Muscle of leg (tissue), 3 donors: ENCODE measurements at regions not wholly inside any gene's neighbourhood (a gene's known extent, or its start where the extent isn't known, plus 50 kb on each side); places are given as distances from the start of the nearest gene placed in this dataset.

Source experiments
- DNase-seq: peaks from one replicate; pipeline ENCODE4 v3.0.0; 2013
- H3K27ac ChIP-seq: one replicate; pipeline ENCODE4 v1.5.1; 2013; ENCODE audit warnings: mild to moderate bottlenecking, low read length, control low read depth
- H3K27me3 ChIP-seq: one replicate; pipeline ENCODE4 v1.6.1; 2013; ENCODE audit warnings: low read length; ENCODE audit not compliant: control insufficient read depth, insufficient read depth
- H3K36me3 ChIP-seq: one replicate; pipeline ENCODE4 v1.6.1; 2013; ENCODE audit warnings: low read length; ENCODE audit not compliant: control insufficient read depth, insufficient read depth
- H3K4me1 ChIP-seq: one replicate; pipeline ENCODE4 v1.6.1; 2013; ENCODE audit warnings: low read length; ENCODE audit not compliant: control insufficient read depth, insufficient read depth
- H3K4me3 ChIP-seq: one replicate; pipeline ENCODE4 v1.5.1; 2013; ENCODE audit warnings: low read length, control low read depth
- H3K9me3 ChIP-seq: replicated peaks from 2 replicates; pipeline ENCODE4 v1.6.1; 2013; ENCODE audit warnings: low read depth, low read length; ENCODE audit not compliant: control insufficient read depth
- WGBS: methylation state at CpG from one replicate; pipeline ENCODE4 v1.1.5; 2013; ENCODE audit warnings: missing lambda C conversion rate; ENCODE audit not compliant: insufficient coverage; 5-methylcytosine and 5-hydroxymethylcytosine counted together

DNA sequence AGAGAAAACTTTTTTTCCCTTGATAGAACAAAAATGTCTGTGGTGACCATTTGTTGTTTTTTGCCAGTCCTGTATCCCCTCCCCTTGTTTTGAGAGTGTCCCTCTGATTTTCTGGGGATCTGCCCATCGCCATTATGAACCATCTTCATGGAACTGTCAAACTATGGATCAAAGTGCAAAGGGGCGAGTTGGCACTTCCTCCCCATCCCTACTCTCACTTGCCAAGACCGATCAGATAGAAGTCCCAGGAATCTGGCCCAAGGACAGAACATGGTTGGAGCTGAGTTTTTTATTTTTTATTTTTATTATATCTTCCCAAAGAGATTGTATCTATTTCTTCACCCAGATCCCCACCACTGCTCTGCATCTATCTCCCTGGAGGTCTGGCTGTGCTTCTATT, 221.4 kb downstream of the IKZF2 start:
- Histone ChIP-seq H3K27ac (no peak overlapping the region), H3K9me3 (no peaks in the 10 kb centered on the region), H3K4me1 (no peaks in the 10 kb centered on the region), H3K27me3 (no peaks in the 10 kb centered on the region), H3K36me3 (no peaks in the 10 kb centered on the region), H3K4me3 (no peak overlapping the region)
- DNase-seq = no peak
- 100% methylated on average over 1 of the region's 3 CpGs for WGBS

DNA sequence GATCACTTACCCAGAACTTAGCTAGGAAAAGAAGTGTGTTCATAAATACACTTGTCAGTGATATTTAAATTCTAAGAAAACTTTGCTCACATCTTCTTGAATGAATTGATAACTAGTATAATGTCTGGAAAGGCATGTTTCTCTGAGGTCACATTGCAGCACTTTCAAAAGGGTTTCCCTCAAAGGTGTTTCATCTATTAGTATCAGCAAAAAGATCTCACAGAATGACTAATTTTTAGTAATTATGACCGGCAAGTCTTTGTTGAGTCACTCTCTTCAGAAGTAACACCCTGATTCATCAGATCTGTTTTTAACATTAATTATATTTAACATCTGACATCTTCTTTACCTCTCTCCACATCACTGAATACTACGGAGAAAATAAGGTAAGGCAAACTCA, 222.3 kb downstream of the IKZF2 start:
- no peak for DNase-seq
- H3K4me3 ChIP-seq = no peak overlapping the region
- no peaks in the 10 kb centered on the region for H3K36me3 ChIP-seq
- H3K4me1 ChIP-seq = no peaks in the 10 kb centered on the region
- peaks cover 2% of the 10 kb centered on the region for H3K9me3 ChIP-seq
- H3K27ac ChIP-seq = no peak overlapping the region
- WGBS = no CpG with 5 or more reads among the region's 2 CpGs
- no peaks in the 10 kb centered on the region for H3K27me3 ChIP-seq

DNA sequence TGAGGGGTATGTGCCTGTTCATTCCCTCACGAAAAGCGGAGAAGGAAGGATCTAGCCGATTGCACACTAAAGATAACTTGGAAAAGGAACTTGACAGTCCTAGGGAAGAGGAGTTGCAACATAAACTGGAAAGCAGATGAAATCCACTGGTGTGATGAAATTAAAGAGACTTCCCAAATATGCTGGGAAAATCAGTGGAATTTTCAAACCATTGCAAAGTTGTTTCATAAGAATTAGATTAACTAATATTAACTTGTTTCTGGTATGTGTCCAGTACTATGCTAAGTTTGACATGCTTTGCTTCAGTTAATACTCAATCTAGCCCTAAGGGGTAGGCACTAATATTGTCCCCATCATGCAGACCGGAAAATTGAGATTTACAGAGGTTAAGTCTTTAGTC, 222.7 kb downstream of the IKZF2 start:
- Histone ChIP-seq H3K4me1 (no peaks in the 10 kb centered on the region), H3K9me3 (peaks cover 2% of the 10 kb centered on the region), H3K27me3 (no peaks in the 10 kb centered on the region), H3K36me3 (no peaks in the 10 kb centered on the region), H3K27ac (no peak overlapping the region), H3K4me3 (no peak overlapping the region)
- no peak for DNase-seq
- WGBS = 78% methylated on average over 3 of the region's 4 CpGs

DNA sequence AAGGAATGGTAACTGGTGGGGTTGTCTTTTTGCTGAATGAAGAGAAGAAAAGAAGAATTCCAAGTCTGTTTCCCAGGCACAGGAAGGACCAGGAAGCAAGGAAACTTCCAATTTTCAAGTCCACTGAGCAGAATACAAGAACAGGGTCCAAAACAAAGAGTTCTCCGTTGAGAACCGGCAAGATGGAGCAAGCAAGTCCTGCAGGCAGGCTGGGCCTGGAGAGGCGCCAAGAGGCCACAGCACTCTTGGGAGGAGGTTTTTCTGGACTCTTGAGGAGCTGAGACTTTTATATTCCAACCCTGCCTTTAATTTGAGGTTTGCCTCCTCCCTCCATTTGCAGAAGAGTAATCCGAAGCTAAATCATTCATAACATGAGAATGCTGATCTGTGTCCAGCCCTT, 224.5 kb downstream of the IKZF2 start:
- Histone ChIP-seq H3K27me3 (no peaks in the 10 kb centered on the region), H3K36me3 (no peaks in the 10 kb centered on the region), H3K27ac (no peak overlapping the region), H3K9me3 (peaks cover 2% of the 10 kb centered on the region), H3K4me3 (no peak overlapping the region), H3K4me1 (no peaks in the 10 kb centered on the region)
- DNase-seq = peak; percentile 6
- WGBS = 72% methylated on average over 3 of the region's 4 CpGs

DNA sequence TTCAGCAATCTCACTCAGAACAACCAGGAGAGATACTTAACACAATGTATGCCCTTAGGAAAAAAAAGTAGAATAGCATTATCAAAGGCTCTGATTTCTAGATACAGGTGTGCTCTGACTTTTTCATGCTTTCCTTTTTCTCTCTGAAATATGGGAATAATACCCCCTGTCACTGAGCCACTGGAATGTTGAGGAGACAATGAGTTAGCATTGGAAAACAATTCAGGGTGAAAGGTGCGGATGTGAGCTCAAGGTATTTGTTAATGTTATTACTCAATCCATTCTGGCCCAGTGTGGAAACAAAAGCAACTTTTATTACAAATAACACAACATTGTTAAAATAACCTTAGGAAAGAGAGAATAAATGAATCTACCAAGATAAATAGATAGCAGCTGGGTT, 228.0 kb downstream of the IKZF2 start:
- H3K4me3 ChIP-seq = no peak overlapping the region
- H3K27ac ChIP-seq = no peak overlapping the region
- no peaks in the 10 kb centered on the region for H3K36me3 ChIP-seq
- peaks cover 2% of the 10 kb centered on the region for H3K9me3 ChIP-seq
- no peaks in the 10 kb centered on the region for H3K4me1 ChIP-seq
- no CpG with 5 or more reads among the region's 1 CpG for WGBS
- no peaks in the 10 kb centered on the region for H3K27me3 ChIP-seq
- DNase-seq = no peak

DNA sequence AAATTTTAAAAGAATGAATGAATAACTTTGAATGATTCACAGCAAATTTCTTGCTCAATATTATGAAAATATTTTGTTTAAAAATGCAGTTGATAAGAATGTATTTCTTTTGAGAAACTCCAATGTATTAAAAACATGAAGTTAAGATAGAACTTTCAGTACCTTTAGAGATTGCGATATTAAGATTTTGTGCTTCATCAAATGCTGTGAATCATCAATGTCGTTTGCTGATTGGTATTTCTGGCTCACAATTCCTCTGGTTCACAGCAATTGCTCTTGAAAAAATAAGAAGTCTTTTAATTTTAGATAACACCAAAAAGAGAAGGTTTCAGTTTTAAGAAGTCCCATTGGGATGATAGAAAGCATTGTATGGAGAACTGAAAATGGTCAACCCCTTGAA, 228.7 kb downstream of the IKZF2 start:
- no peaks in the 10 kb centered on the region for H3K36me3 ChIP-seq
- no peak overlapping the region for H3K4me3 ChIP-seq
- no peak for DNase-seq
- no peaks in the 10 kb centered on the region for H3K4me1 ChIP-seq
- H3K27me3 ChIP-seq = no peaks in the 10 kb centered on the region
- H3K27ac ChIP-seq = no peak overlapping the region
- peaks cover 2% of the 10 kb centered on the region for H3K9me3 ChIP-seq
- WGBS = no CpG with 5 or more reads among the region's 2 CpGs

DNA sequence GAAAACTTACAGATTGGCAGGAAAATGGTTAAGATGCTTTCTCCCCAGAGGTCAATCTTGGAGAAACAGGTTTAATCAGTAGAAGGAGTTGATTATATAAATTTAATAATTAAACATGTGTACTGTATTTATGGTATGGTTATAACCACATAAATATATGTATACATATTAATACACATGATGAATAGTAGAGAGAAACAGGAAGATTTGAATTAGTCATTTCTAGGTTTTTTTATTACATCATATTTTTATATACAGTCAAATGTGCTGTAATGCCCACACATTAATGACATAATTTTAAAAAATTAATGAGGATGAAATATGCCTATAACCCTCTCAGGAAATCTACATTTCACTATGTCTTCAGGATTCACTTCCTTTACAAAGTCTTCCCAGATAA, 229.7 kb downstream of the IKZF2 start:
- Histone ChIP-seq H3K4me1 (no peaks in the 10 kb centered on the region), H3K36me3 (no peaks in the 10 kb centered on the region), H3K4me3 (no peak overlapping the region), H3K9me3 (peaks cover 2% of the 10 kb centered on the region), H3K27ac (no peak overlapping the region), H3K27me3 (no peaks in the 10 kb centered on the region)
- no peak for DNase-seq

DNA sequence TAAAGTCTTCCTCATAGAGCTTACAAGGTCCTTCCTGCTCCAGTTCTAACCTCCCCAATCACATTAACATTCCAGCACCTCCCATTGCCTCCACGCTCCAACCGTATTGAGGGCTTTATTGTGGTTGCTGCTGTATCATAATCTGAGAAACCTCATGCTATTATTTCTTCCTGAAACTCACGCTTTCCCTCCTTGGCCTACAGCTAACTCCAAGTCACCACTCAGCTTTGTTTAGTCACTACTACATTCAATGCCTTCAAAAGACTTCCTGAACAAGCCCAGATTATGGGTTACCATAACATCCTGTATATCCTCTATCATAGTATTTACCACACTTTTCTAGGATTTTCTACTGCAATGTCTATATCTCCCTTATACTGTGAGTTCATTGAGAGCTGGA, 230.4 kb downstream of the IKZF2 start:
- Histone ChIP-seq H3K4me3 (no peak overlapping the region), H3K27ac (no peak overlapping the region), H3K4me1 (no peaks in the 10 kb centered on the region), H3K27me3 (no peaks in the 10 kb centered on the region), H3K9me3 (peaks cover 2% of the 10 kb centered on the region), H3K36me3 (no peaks in the 10 kb centered on the region)
- DNase-seq = no peak
- 90% methylated on average over 1 of the region's 3 CpGs for WGBS

DNA sequence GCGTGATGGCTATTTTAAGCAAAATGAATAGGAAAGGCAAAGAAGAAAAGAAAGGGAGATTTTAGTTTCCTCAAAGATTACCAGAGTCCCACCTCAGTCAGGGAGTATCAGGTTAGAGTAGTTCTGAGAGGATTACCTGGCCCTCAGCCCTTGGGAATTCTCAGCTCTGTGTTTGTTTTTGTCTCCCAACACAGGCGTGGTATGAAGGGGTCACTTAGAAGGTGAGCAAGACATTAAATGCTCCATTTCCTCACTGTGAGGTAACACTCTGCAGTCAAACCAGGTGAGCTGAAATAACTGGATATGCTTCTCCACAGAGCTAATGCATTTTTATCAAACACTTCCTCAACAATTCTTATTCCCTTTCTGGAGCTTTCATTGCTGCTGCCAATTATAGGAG, 232.2 kb downstream of the IKZF2 start:
- no peak overlapping the region for H3K27ac ChIP-seq
- no CpG with 5 or more reads among the region's 2 CpGs for WGBS
- H3K36me3 ChIP-seq = no peaks in the 10 kb centered on the region
- H3K4me3 ChIP-seq = no peak overlapping the region
- no peaks in the 10 kb centered on the region for H3K27me3 ChIP-seq
- no peaks in the 10 kb centered on the region for H3K9me3 ChIP-seq
- no peak for DNase-seq
- H3K4me1 ChIP-seq = no peaks in the 10 kb centered on the region

DNA sequence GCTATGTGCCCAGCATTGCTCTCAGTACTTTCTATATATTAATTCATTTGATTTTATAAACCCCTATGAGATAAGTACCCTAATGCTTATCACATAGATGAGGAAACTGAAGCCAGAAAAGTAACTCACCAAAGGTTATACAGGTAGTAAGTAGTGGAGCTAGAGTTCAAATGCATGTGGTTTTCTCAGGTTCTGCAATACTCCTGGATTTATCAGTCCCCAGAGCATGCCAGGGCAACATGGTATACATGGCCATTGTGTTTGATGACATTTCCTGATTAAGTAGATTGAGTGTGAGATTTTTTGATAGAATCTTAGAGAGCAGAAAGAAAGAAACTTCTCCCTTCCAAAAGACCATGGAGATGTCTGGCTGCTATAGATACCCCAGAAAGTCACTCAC, 233.1 kb downstream of the IKZF2 start:
- no peaks in the 10 kb centered on the region for H3K27me3 ChIP-seq
- no peaks in the 10 kb centered on the region for H3K4me1 ChIP-seq
- no peak for DNase-seq
- no peak overlapping the region for H3K4me3 ChIP-seq
- H3K36me3 ChIP-seq = no peaks in the 10 kb centered on the region
- H3K27ac ChIP-seq = no peak overlapping the region
- H3K9me3 ChIP-seq = no peaks in the 10 kb centered on the region

DNA sequence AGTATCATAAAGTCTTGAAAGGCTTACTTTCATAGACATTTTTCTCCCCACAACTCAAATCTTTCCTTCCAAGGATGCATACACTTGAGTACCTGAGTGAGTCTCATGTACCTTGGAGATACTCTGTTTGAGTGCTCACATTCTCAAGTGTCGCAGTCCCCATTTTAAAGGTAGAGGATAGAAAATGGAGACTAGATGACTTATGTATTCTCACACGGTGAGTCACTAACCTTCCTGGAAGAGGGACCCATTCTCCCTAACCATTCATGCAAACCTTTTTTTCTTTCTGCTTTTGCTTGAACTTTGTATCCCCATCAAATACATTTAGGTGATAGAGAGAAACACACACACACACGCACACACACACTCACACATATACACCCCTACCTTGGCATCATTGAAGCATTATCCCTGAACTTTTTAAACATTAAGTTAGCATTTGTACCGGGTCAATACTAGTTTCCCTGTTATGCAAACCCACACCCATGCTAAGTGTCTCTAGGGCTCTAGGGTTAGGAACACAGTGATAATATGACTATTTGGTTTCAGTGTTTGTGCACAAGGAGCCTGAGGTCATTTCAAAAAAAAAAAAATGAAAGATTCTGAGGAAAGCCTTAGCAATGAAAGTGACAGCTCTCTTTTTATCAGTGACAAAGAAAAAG, 236.2 kb downstream of the IKZF2 start:
- no peak for DNase-seq
- Histone ChIP-seq H3K36me3 (no peaks in the 10 kb centered on the region), H3K27ac (no peak overlapping the region), H3K9me3 (no peaks in the 10 kb centered on the region), H3K27me3 (no peaks in the 10 kb centered on the region), H3K4me3 (no peak overlapping the region), H3K4me1 (no peaks in the 10 kb centered on the region)
- no CpG with 5 or more reads among the region's 4 CpGs for WGBS
